ENCODE measurements at regions not wholly inside any gene's neighbourhood (a gene's known extent, or its start where the extent isn't known, plus 50 kb on each side); places are given as distances from the start of the nearest gene placed in this dataset.

DNA sequence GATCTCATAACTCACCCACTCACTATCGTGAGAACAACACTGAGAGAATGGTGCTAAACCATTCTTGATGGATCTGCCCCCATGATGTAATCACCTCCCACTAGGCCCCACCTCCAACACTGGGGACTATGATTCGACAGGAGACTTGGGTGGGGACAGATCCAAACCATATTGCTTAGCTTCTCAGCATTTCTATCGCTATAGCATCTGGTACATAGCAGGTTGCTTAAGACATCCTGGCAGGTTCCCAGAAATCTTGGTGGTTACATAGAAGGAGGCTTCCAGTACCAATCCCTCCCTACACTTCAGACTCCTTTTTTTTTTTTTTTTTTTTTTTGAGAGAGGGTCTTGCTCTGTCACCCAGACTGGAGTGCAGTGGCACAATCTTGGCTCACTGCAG is 487.8 kb downstream of the EDEM1 start:
- H3K9me3 ChIP-seq (replicated peaks; ENCODE audit: control insufficient read depth, insufficient read depth, low read length), result peaks cover 5% of the 10 kb centered on the region
- BruUV-seq (replicated peaks), result no TSS peak
- TF ChIP-seq MYC (IDR thresholded peaks at IDR 0.05; ENCODE audit: low read depth, low read length), result no peak
- no peak for TF ChIP-seq JUN (IDR thresholded peaks at IDR 0.05; ENCODE audit: borderline replicate concordance, insufficient read depth, insufficient read length, low read depth)
- TF ChIP-seq FOS (IDR thresholded peaks at IDR 0.05; ENCODE audit: borderline replicate concordance, insufficient read depth, low read length), result no peak
- no peak for TF ChIP-seq POLR2A (IDR thresholded peaks at IDR 0.05; ENCODE audit: low read depth, low read length)
- TF ChIP-seq, protein P1, sequence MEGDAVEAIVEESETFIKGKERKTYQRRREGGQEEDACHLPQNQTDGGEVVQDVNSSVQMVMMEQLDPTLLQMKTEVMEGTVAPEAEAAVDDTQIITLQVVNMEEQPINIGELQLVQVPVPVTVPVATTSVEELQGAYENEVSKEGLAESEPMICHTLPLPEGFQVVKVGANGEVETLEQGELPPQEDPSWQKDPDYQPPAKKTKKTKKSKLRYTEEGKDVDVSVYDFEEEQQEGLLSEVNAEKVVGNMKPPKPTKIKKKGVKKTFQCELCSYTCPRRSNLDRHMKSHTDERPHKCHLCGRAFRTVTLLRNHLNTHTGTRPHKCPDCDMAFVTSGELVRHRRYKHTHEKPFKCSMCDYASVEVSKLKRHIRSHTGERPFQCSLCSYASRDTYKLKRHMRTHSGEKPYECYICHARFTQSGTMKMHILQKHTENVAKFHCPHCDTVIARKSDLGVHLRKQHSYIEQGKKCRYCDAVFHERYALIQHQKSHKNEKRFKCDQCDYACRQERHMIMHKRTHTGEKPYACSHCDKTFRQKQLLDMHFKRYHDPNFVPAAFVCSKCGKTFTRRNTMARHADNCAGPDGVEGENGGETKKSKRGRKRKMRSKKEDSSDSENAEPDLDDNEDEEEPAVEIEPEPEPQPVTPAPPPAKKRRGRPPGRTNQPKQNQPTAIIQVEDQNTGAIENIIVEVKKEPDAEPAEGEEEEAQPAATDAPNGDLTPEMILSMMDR (IDR thresholded peaks at IDR 0.05; ENCODE audit: extremely low read depth in 1 of 2, insufficient read depth in 1 of 2, low read depth in 1 of 2, low read length in 2 of 2), result no peak
- TF ChIP-seq, protein P2, sequence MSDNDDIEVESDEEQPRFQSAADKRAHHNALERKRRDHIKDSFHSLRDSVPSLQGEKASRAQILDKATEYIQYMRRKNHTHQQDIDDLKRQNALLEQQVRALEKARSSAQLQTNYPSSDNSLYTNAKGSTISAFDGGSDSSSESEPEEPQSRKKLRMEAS (IDR thresholded peaks at IDR 0.05; ENCODE audit: insufficient read depth, insufficient read length), result no peak
- no peak for TF ChIP-seq POLR2AphosphoS5 (IDR thresholded peaks at IDR 0.05; ENCODE audit: insufficient read depth, low read depth, low read length)
- TF ChIP-seq GATA2 (IDR thresholded peaks at IDR 0.05; ENCODE audit: insufficient read depth, insufficient read length, low read depth, low read length), result no peak
- TF ChIP-seq EZH2 (IDR thresholded peaks at IDR 0.05; ENCODE audit: borderline replicate concordance, low read depth, low read length, severe bottlenecking), result no peak
- no peak overlapping the region for H3K27ac ChIP-seq (ENCODE audit: insufficient read depth, low read depth, low read length)
- no peak overlapping the region for H3K4me3 ChIP-seq (replicated peaks in 1 of 3; ENCODE audit: insufficient read depth in 1 of 3, low read depth in 1 of 3, low read length in 3 of 3)
- intact Hi-C loops (cut with micrococcal nuclease), result no loop called here
- no peaks in the 10 kb centered on the region for H3K79me2 ChIP-seq (ENCODE audit: control insufficient read depth, insufficient read depth, low read length)
- H3K36me3 ChIP-seq (ENCODE audit: control insufficient read depth in 2 of 2, extremely low read depth in 1 of 2, insufficient read depth in 2 of 2, low read length in 2 of 2), result no peaks in the 10 kb centered on the region
- H3K27me3 ChIP-seq (ENCODE audit: control insufficient read depth in 2 of 2, insufficient read depth in 2 of 2, low read length in 2 of 2), result no peaks in the 10 kb centered on the region
- no peak overlapping the region for H2AFZ ChIP-seq (ENCODE audit: low read depth, low read length)
- no peak for DNase-seq (ENCODE audit: low read depth, low spot score)
- no peak for FAIRE-seq
- no peaks in the 10 kb centered on the region for H3K4me1 ChIP-seq (ENCODE audit: control insufficient read depth, extremely low read depth, insufficient read depth, low read length)
- no peaks in the 10 kb centered on the region for H3K9me1 ChIP-seq (replicated peaks; ENCODE audit: control insufficient read depth, extremely low read depth, insufficient read depth, low read length)
- ChIA-PET POLR2A (no interaction called here), CTCF (no interaction called here)
- no peak overlapping the region for H3K4me2 ChIP-seq (ENCODE audit: insufficient read depth, low read length)
- H3K9ac ChIP-seq (replicated peaks; ENCODE audit: extremely low read depth, insufficient read depth, low read length), result no peak overlapping the region
- H4K20me1 ChIP-seq (replicated peaks; ENCODE audit: control insufficient read depth, extremely low read depth, insufficient read depth, low read length), result no peaks in the 10 kb centered on the region
- dilution Hi-C loops (cut with MboI; ENCODE audit: extremely low pct_ligation_motif_present, low sequenced_read_pairs), result no loop called here

All from endothelial cell of umbilical vein (primary cell).